K562 (cell line): ENCODE measurements at regions not wholly inside any gene's neighbourhood (a gene's known extent, or its start where the extent isn't known, plus 50 kb on each side); places are given as distances from the start of the nearest gene placed in this dataset.

Experiments
- ATAC-seq: fragments of 200-7000 bp; cut with Tn5 transposase; 3 replicates; pipeline ENCODE4 v1.9.1; 2020; ENCODE audit warnings: moderate library complexity
- BruUV-seq: library from RNA; stranded (reverse); fragments of 400-500 nt; replicated peaks from 2 replicates; lab custom pipeline; 2021; lab: Mats Ljungman, UMichigan
- CTCF ChIA-PET: fragments of 300-600 bp; formaldehyde crosslinking; extraction: SDS; loops from one replicate; lab custom pipeline; 2021; ENCODE audit warnings: low intra/inter-chr PET ratio; lab: Yijun Ruan, JAX
- POLR2A ChIA-PET: fragments of 300-600, 350-650 bp; sonication (Branson Sonifier 250); formaldehyde crosslinking; extraction: SDS; loops from one replicate; lab custom pipeline; 2021; ENCODE audit warnings: antibody characterized with exemption, inconsistent platforms; lab: Yijun Ruan, JAX
- DNase-seq, 4 experiments: peaks; one replicate each; pipeline versions ENCODE4 v3.0.0 to v3.0.0-alpha.2; 2011 to 2018; ENCODE audit warnings: low spot score in 3 of 4, mixed read lengths in 3 of 4; ENCODE audit errors: extremely low read depth in 1 of 4
- FAIRE-seq: peaks from 2 replicates; lab custom pipeline; 2011; peaks lifted over from hg19 to GRCh38; lab: Jason Lieb, UNC
- H2AFZ ChIP-seq: 2 replicates; pipeline ENCODE4 v1.6.0; 2011; ENCODE audit warnings: low read depth, low read length, control low read depth, inconsistent platforms
- H3K27ac ChIP-seq: fragments of 200-600 bp; 3 replicates; pipeline ENCODE4 v1.8.0; 2011; ENCODE audit warnings: low read depth, mild to moderate bottlenecking, control low read depth, inconsistent platforms, low read length, moderate library complexity, mixed read lengths; ENCODE audit errors: extremely low read depth
- H3K27me3 ChIP-seq, 2 experiments: fragments of 300-600 bp in 1 of 2; 2 replicates in 1 of 2; 3 replicates in 1 of 2; pipeline versions ENCODE4 v1.6.0 to v1.8.0; 2011; ENCODE audit warnings: inconsistent platforms in 2 of 2, low read length in 2 of 2, mild to moderate bottlenecking in 1 of 2, mixed read lengths in 1 of 2, moderate library complexity in 1 of 2; ENCODE audit not compliant: control insufficient read depth in 2 of 2, insufficient read depth in 2 of 2
- H3K36me3 ChIP-seq: fragments of 300-600 bp; 3 replicates; pipeline ENCODE4 v1.8.0; 2011; ENCODE audit warnings: mild to moderate bottlenecking, low read length, inconsistent platforms; ENCODE audit not compliant: control insufficient read depth, insufficient read depth
- H3K4me1 ChIP-seq, 2 experiments: fragments of 200-600 bp in 1 of 2; replicated peaks in 1 of 2; 2 replicates in 1 of 2; 3 replicates in 1 of 2; pipeline versions ENCODE4 v1.5.1 to v1.8.0; 2011; ENCODE audit warnings: inconsistent platforms in 2 of 2, low read length in 2 of 2, mild to moderate bottlenecking in 1 of 2, mixed read lengths in 1 of 2, moderate library complexity in 1 of 2; ENCODE audit not compliant: control insufficient read depth in 2 of 2, insufficient read depth in 2 of 2
- H3K4me2 ChIP-seq: 2 replicates; pipeline ENCODE4 v1.6.1; 2011; ENCODE audit warnings: low read length, control low read depth, inconsistent platforms, mixed read lengths; ENCODE audit not compliant: insufficient read depth
- H3K4me3 ChIP-seq: fragments of 200-600 bp; sonication (generic), shearing (Covaris generic); 2 replicates; pipeline ENCODE4 v1.5.1; 2016; ENCODE audit warnings: control low read depth, inconsistent platforms
- H3K79me2 ChIP-seq: fragments of 200-600 bp; 3 replicates; pipeline ENCODE4 v1.8.0; 2011; ENCODE audit warnings: low read length, inconsistent platforms; ENCODE audit not compliant: control insufficient read depth, insufficient read depth
- H3K9ac ChIP-seq, 2 experiments: 2 replicates each; pipeline versions ENCODE4 v1.6.0 to v1.6.1; 2011; ENCODE audit warnings: low read depth in 2 of 2, low read length in 2 of 2, control low read depth in 1 of 2, inconsistent platforms in 1 of 2, mild to moderate bottlenecking in 1 of 2, mixed read lengths in 1 of 2; ENCODE audit not compliant: insufficient read depth in 1 of 2
- H3K9me1 ChIP-seq: one replicate; pipeline ENCODE4 v1.6.0; 2011; ENCODE audit warnings: inconsistent platforms, mild to moderate bottlenecking, low read length, moderate library complexity; ENCODE audit not compliant: control insufficient read depth, insufficient read depth
- H3K9me3 ChIP-seq: replicated peaks from 2 replicates; pipeline ENCODE4 v1.5.1; 2011; ENCODE audit warnings: low read depth, low read length, inconsistent platforms; ENCODE audit not compliant: control insufficient read depth, insufficient read depth
- H4K20me1 ChIP-seq: replicated peaks from 2 replicates; pipeline ENCODE4 v1.6.1; 2011; ENCODE audit warnings: low read length, inconsistent platforms, mixed read lengths; ENCODE audit not compliant: control insufficient read depth, insufficient read depth
- CBX1 ChIP-seq: sonication (generic); IDR thresholded peaks from 2 replicates; pipeline ENCODE4 v1.6.1; 2016; ENCODE audit warnings: antibody characterized with exemption, low read depth, mild to moderate bottlenecking
- ID3 ChIP-seq, 2 experiments: fragments of 250-450 bp in 1 of 2; fragments of 450-650 bp in 1 of 2; sonication (Bioruptor Pico) in 1 of 2; IDR thresholded peaks; 2 replicates each; pipeline versions ENCODE4 v1.6.1 to v1.8.0; 2016 to 2021; ENCODE audit warnings: mild to moderate bottlenecking in 2 of 2, moderate library complexity in 2 of 2, missing compliant biosample characterization in 1 of 2, missing genetic modification characterization in 1 of 2
- JUNB ChIP-seq: fragments of 450-650 bp; formaldehyde crosslinking; conservative IDR thresholded peaks from 2 replicates; pipeline ENCODE4 v1.4.0; 2020; ENCODE audit warnings: mild to moderate bottlenecking
- NCOA6 ChIP-seq: fragments of 450-650 bp; IDR thresholded peaks from 2 replicates; pipeline ENCODE4 v1.6.1; 2017; ENCODE audit warnings: mild to moderate bottlenecking
- PCBP2 ChIP-seq: fragments of 200-400 bp; formaldehyde crosslinking; IDR thresholded peaks from 2 replicates; pipeline ENCODE4 v1.6.1; 2018; ENCODE audit warnings: low read length, low read depth, mild to moderate bottlenecking, moderate library complexity; ENCODE audit not compliant: poor library complexity, severe bottlenecking
- PHF8 ChIP-seq: fragments of 200-600 bp; sonication (generic); IDR thresholded peaks from 2 replicates; pipeline ENCODE4 v1.6.1; 2012; ENCODE audit warnings: mixed run types, mild to moderate bottlenecking, inconsistent platforms, low read length, moderate library complexity, borderline replicate concordance
- PHTF2 ChIP-seq: fragments of 250-450 bp; sonication (Bioruptor Pico); IDR thresholded peaks from 2 replicates; pipeline ENCODE4 v1.5.0; 2021; ENCODE audit warnings: mild to moderate bottlenecking
- PURB ChIP-seq: sonication (generic); formaldehyde crosslinking; IDR thresholded peaks from 2 replicates; pipeline ENCODE4 v1.9.0; 2021; ENCODE audit warnings: low read depth, mild to moderate bottlenecking, missing genetic modification reagents
- SP2 ChIP-seq: IDR thresholded peaks from 2 replicates; pipeline ENCODE4 v1.6.1; 2011; ENCODE audit warnings: mild to moderate bottlenecking, low read depth, low read length, moderate library complexity; ENCODE audit not compliant: poor library complexity, severe bottlenecking; ENCODE audit errors: extremely low read depth
- STAT5A ChIP-seq: IDR thresholded peaks from 2 replicates; pipeline ENCODE4 v1.6.1; 2012; ENCODE audit warnings: low read length, inconsistent platforms, borderline replicate concordance
- TFE3 ChIP-seq: fragments of 450-650 bp; formaldehyde crosslinking; IDR thresholded peaks from 2 replicates; pipeline ENCODE4 v1.4.0; 2020; ENCODE audit warnings: mild to moderate bottlenecking, mixed read lengths
- ZNF12 ChIP-seq: sonication (generic); formaldehyde crosslinking; IDR thresholded peaks from 2 replicates; pipeline ENCODE4 v1.4.0; 2020; ENCODE audit warnings: mild to moderate bottlenecking, missing genetic modification reagents
- ZNF143 ChIP-seq: sonication (generic); formaldehyde crosslinking; IDR thresholded peaks from 2 replicates; pipeline ENCODE4 v1.9.0; 2022; ENCODE audit warnings: mild to moderate bottlenecking, missing genetic modification reagents
- ZNF274 ChIP-seq: IDR thresholded peaks from 2 replicates; pipeline ENCODE4 v1.6.1; 2011; ENCODE audit warnings: low read depth, mild to moderate bottlenecking, low read length, moderate library complexity, borderline replicate concordance
- ZNF778 ChIP-seq: fragments of 450-650 bp; formaldehyde crosslinking; IDR thresholded peaks from 2 replicates; pipeline ENCODE4 v1.4.0; 2020; ENCODE audit warnings: mild to moderate bottlenecking, moderate library complexity
- WGBS: fragments of 100-300 bp; shearing (Covaris generic); methylation state at CpG from one replicate; pipeline ENCODE4 v1.1.6; 2016; ENCODE audit warnings: low coverage, mixed read lengths; ENCODE audit not compliant: insufficient coverage; ENCODE audit errors: missing lambda C conversion rate; 5-methylcytosine and 5-hydroxymethylcytosine counted together
- in situ Hi-C: fragments of 300-500 bp; cut with MboI; formaldehyde crosslinking; loops from 4 replicates; pipeline ENCODE4 v1.15.0; 2018; ENCODE audit warnings: inconsistent platforms, mixed read lengths
- intact Hi-C: fragments of 100-400 bp; cut with micrococcal nuclease; formaldehyde crosslinking; loops from 2 replicates; pipeline ENCODE4 v1.14.2; 2022

- WGBS = 31% methylated on average over 2 of the region's 2 CpGs
- no peak for FAIRE-seq
- no peaks in the 10 kb centered on the region for H3K36me3 ChIP-seq
- ATAC-seq = no peak
- no peak overlapping the region for H3K9ac ChIP-seq
- no peaks in the 10 kb centered on the region for H3K79me2 ChIP-seq
- ChIA-PET CTCF (interaction anchor here (0.6 kb wide), 1 partner anchor 497 kb away, joined by 4 read pairs; no protein-coding TSS in a partner anchor), POLR2A (no interaction called here)
- no peaks in the 10 kb centered on the region; the same call in 1 of the 2 replicates for H3K9me3 ChIP-seq
- intact Hi-C loops = no loop called here
- no peaks in the 10 kb centered on the region for H4K20me1 ChIP-seq
- H3K27ac ChIP-seq = no peak overlapping the region
- H3K4me2 ChIP-seq = no peak overlapping the region
- H3K4me1 ChIP-seq = peaks cover 0 to 30% of the 10 kb centered on the region in 2 experiments; a peak in 3 of 5 replicates
- TF ChIP-seq ZNF12 = peak; percentile 52; the same call in 1 of the 2 replicates
- no peak for TF ChIP-seq ZNF143 (CRISPR knock-in tag)
- TF ChIP-seq ID3 (CRISPR knock-in tag; IDR thresholded peaks at IDR 0.05) = no peak
- TF ChIP-seq ID3 (tag; IDR thresholded peaks at IDR 0.05) = no peak
- no peaks in the 10 kb centered on the region for H3K27me3 ChIP-seq
- DNase-seq = no peak
- BruUV-seq = no TSS peak
- H3K9me1 ChIP-seq = no peaks in the 10 kb centered on the region
- in situ Hi-C loops = no loop called here
- no peak overlapping the region for H3K4me3 ChIP-seq
- no peak overlapping the region for H2AFZ ChIP-seq
Observed at GRCh38 chr12:92073094-92073493, 72.6 kb downstream of the BTG1 start.

- Histone ChIP-seq H4K20me1 (no peaks in the 10 kb centered on the region), H3K4me1 (peaks cover 0 to 20% of the 10 kb centered on the region in 2 experiments; a peak in 3 of 5 replicates), H3K9me1 (no peaks in the 10 kb centered on the region), H3K36me3 (no peaks in the 10 kb centered on the region), H3K27me3 (no peaks in the 10 kb centered on the region), H2AFZ (no peak overlapping the region), H3K4me3 (no peak overlapping the region), H3K27ac (no peak overlapping the region), H3K4me2 (no peak overlapping the region), H3K9me3 (no peaks in the 10 kb centered on the region; the same call in 1 of the 2 replicates), H3K79me2 (no peaks in the 10 kb centered on the region), H3K9ac (no peak overlapping the region)
- FAIRE-seq (no peak), ATAC-seq (no peak), DNase-seq (no peak)
- BruUV-seq = no TSS peak
- in situ Hi-C loops = no loop called here
- intact Hi-C loops = no loop called here
- POLR2A ChIA-PET = no interaction called here
- 67% methylated on average over 1 of the region's 1 CpG for WGBS
- CTCF ChIA-PET = no interaction called here
- TF ChIP-seq ZNF778 (no peak), JUNB (CRISPR knock-in tag) (no peak), PHF8 (no peak), PHTF2 (CRISPR knock-in tag) (no peak), PURB (CRISPR knock-in tag) (no peak), TFE3 (CRISPR knock-in tag) (no peak), NCOA6 (no peak), SP2 (no peak), PCBP2 (no peak), CBX1 (no peak), ZNF274 (no peak), STAT5A (no peak)
Observed at GRCh38 chr12:92072112-92072511, 73.5 kb downstream of the BTG1 start.
